Karpas-422 (cell line): ENCODE measurements at regions not wholly inside any gene's neighbourhood (a gene's known extent, or its start where the extent isn't known, plus 50 kb on each side); places are given as distances from the start of the nearest gene placed in this dataset.

ENCODE experiments used
- DNase-seq: peaks from one replicate; pipeline ENCODE4 v3.0.0-alpha.2; 2015
- H2AFZ ChIP-seq: fragments of 200-600 bp; sonication (generic); 2 replicates; pipeline ENCODE4 v1.6.1; 2014; ENCODE audit warnings: antibody characterized with exemption, low read length, mixed read lengths
- H3K27ac ChIP-seq: fragments of 200-600 bp; sonication (generic); 2 replicates; pipeline ENCODE4 v1.5.1; 2014; ENCODE audit warnings: mild to moderate bottlenecking, low read length, moderate library complexity
- H3K27me3 ChIP-seq: fragments of 200-600 bp; sonication (generic); 2 replicates; pipeline ENCODE4 v1.6.1; 2014; ENCODE audit warnings: low read length, mixed read lengths
- H3K36me3 ChIP-seq: fragments of 200-600 bp; sonication (generic); 2 replicates; pipeline ENCODE4 v1.6.1; 2014; ENCODE audit warnings: low read length, mixed read lengths; ENCODE audit not compliant: insufficient read depth
- H3K4me1 ChIP-seq: fragments of 200-600 bp; sonication (generic); 2 replicates; pipeline ENCODE4 v1.6.1; 2014; ENCODE audit warnings: mild to moderate bottlenecking, low read length, mixed read lengths
- H3K4me2 ChIP-seq: fragments of 200-600 bp; sonication (generic); 2 replicates; pipeline ENCODE4 v1.6.1; 2014; ENCODE audit warnings: low read length, low read depth, mild to moderate bottlenecking; ENCODE audit not compliant: poor library complexity, severe bottlenecking
- H3K4me3 ChIP-seq: fragments of 200-600 bp; sonication (generic); 2 replicates; pipeline ENCODE4 v1.5.1; 2014; ENCODE audit warnings: mild to moderate bottlenecking, antibody characterized with exemption, low read length, mixed read lengths
- H3K79me2 ChIP-seq: fragments of 200-600 bp; sonication (generic); 2 replicates; pipeline ENCODE4 v1.6.1; 2014; ENCODE audit warnings: mild to moderate bottlenecking, low read length, mixed read lengths
- H3K9ac ChIP-seq: fragments of 200-600 bp; sonication (generic); 2 replicates; pipeline ENCODE4 v1.6.0; 2014; ENCODE audit warnings: low read length
- H3K9me2 ChIP-seq: fragments of 200-600 bp; sonication (generic), shearing (Covaris generic); replicated peaks from 2 replicates; pipeline ENCODE4 v1.6.0; 2014; ENCODE audit warnings: mild to moderate bottlenecking, low read length, moderate library complexity; ENCODE audit not compliant: insufficient read depth
- H3K9me3 ChIP-seq: fragments of 300-700, 200-600 bp; sonication (generic); 2 replicates; pipeline ENCODE4 v1.6.1; 2014; ENCODE audit warnings: low read length, mixed read lengths
- H4K20me1 ChIP-seq: fragments of 200-600 bp; sonication (generic); 2 replicates; pipeline ENCODE4 v1.6.1; 2014; ENCODE audit warnings: mild to moderate bottlenecking, antibody characterized with exemption, low read length, low read depth; ENCODE audit not compliant: insufficient read depth

DNA sequence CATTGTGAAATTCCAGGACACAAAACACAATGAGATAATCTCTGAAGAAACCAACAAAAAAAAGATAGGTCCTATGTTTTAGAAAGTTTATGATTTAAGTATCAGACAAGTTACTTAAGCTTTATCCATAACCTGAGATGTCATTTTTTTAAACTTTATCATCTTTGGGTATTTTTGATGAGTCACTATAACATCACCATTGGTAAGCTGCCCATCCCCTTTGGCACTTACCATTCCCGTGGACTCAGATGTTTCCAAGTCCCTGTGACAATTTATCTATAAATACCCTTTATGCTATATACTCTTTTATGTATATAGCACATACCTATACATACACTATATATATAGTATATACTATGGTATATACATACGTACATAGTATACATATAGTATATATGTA, 198.9 kb upstream of the GEMIN8 start:
- H3K4me2 ChIP-seq: no peak overlapping the region
- H3K4me3 ChIP-seq: no peak overlapping the region
- H3K27ac ChIP-seq: no peak overlapping the region
- no peaks in the 10 kb centered on the region for H3K79me2 ChIP-seq
- H3K36me3 ChIP-seq: no peaks in the 10 kb centered on the region
- no peak overlapping the region for H3K9ac ChIP-seq
- H3K4me1 ChIP-seq: no peaks in the 10 kb centered on the region
- H3K27me3 ChIP-seq: no peaks in the 10 kb centered on the region
- H3K9me2 ChIP-seq: no peaks in the 10 kb centered on the region
- H4K20me1 ChIP-seq: no peaks in the 10 kb centered on the region
- DNase-seq: no peak
- no peak overlapping the region for H2AFZ ChIP-seq
- no peaks in the 10 kb centered on the region for H3K9me3 ChIP-seq

- Histone ChIP-seq H3K9me2 (no peaks in the 10 kb centered on the region), H4K20me1 (no peaks in the 10 kb centered on the region), H3K4me1 (no peaks in the 10 kb centered on the region), H3K9me3 (no peaks in the 10 kb centered on the region), H3K4me3 (no peak overlapping the region), H3K36me3 (no peaks in the 10 kb centered on the region), H3K27me3 (no peaks in the 10 kb centered on the region), H3K4me2 (no peak overlapping the region), H3K79me2 (no peaks in the 10 kb centered on the region), H3K27ac (no peak overlapping the region), H3K9ac (no peak overlapping the region), H2AFZ (no peak overlapping the region)
- no peak for DNase-seq
These were observed 190.8 kb upstream of the GEMIN8 start for GRCh38 chrX:14220386-14220944.

DNA sequence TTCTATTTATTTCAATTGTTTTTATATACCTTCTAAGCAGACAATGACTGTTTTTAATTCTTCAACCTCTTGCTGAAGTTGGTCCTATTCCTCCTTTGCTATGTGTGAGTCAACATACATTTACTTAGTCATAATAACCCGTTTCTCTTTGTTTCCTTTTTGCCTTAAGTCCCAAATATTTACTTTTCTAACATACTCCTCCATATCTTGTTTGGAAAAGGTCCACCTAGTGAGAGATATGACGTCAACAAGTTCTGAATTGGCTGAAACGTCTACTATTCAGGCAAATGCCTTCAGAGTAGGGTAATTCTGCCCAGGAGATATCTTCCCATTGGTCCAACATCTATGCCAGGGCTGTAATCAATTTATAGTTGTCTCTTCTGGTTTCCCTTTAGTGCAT, 179.3 kb upstream of the GEMIN8 start:
- no peaks in the 10 kb centered on the region for H3K79me2 ChIP-seq
- no peaks in the 10 kb centered on the region for H3K36me3 ChIP-seq
- H4K20me1 ChIP-seq: no peaks in the 10 kb centered on the region
- H2AFZ ChIP-seq: no peak overlapping the region
- no peak overlapping the region for H3K9ac ChIP-seq
- no peaks in the 10 kb centered on the region for H3K27me3 ChIP-seq
- no peak overlapping the region for H3K27ac ChIP-seq
- H3K9me3 ChIP-seq: no peaks in the 10 kb centered on the region
- H3K9me2 ChIP-seq: no peaks in the 10 kb centered on the region
- DNase-seq: no peak
- no peaks in the 10 kb centered on the region for H3K4me1 ChIP-seq
- no peak overlapping the region for H3K4me2 ChIP-seq
- H3K4me3 ChIP-seq: no peak overlapping the region

- Histone ChIP-seq H3K36me3 (no peaks in the 10 kb centered on the region), H2AFZ (no peak overlapping the region), H4K20me1 (no peaks in the 10 kb centered on the region), H3K4me3 (no peak overlapping the region), H3K27me3 (no peaks in the 10 kb centered on the region), H3K27ac (no peak overlapping the region), H3K9ac (no peak overlapping the region), H3K4me2 (no peak overlapping the region), H3K9me3 (no peaks in the 10 kb centered on the region), H3K4me1 (no peaks in the 10 kb centered on the region), H3K9me2 (no peaks in the 10 kb centered on the region), H3K79me2 (no peaks in the 10 kb centered on the region)
- DNase-seq: no peak
These were observed 165.0 kb upstream of the GEMIN8 start for GRCh38 chrX:14194711-14195110.

GRCh38 chrX:14193547-14193946, 163.9 kb upstream of the GEMIN8 start:
- no peaks in the 10 kb centered on the region for H3K9me2 ChIP-seq

DNA sequence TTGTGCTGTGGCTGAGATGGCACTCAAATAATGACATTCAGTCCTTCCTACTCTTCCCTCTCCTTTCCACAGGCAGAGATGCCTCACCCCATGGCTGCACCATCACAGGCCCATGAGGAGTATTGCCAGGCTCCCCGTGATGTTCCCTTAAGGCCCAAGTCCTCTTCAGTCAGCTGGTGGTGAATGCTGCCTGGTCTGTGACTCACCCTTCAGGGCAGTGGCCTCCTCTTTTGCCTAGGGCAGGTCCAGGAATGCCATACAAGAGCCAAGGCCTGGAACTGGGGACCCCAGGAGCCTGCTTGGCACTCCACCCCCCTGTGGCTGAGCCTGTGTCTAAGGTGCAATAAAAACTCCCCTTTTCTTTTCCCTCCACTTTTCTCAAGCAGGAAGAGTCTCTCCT, 144.2 kb upstream of the GEMIN8 start:
- H3K27ac ChIP-seq: no peak overlapping the region
- no peaks in the 10 kb centered on the region for H4K20me1 ChIP-seq
- no peak overlapping the region for H3K4me3 ChIP-seq
- H2AFZ ChIP-seq: no peak overlapping the region
- no peak overlapping the region for H3K4me2 ChIP-seq
- no peaks in the 10 kb centered on the region for H3K79me2 ChIP-seq
- no peak for DNase-seq
- no peaks in the 10 kb centered on the region for H3K9me2 ChIP-seq
- H3K36me3 ChIP-seq: no peaks in the 10 kb centered on the region
- H3K27me3 ChIP-seq: no peaks in the 10 kb centered on the region
- H3K9ac ChIP-seq: no peak overlapping the region
- no peaks in the 10 kb centered on the region for H3K9me3 ChIP-seq
- no peaks in the 10 kb centered on the region for H3K4me1 ChIP-seq

More at GRCh38 chrX:14193547-14193946, 163.9 kb upstream of the GEMIN8 start:
- DNase-seq: no peak
- Histone ChIP-seq H3K36me3 (no peaks in the 10 kb centered on the region), H2AFZ (no peak overlapping the region), H3K4me1 (no peaks in the 10 kb centered on the region), H3K27me3 (no peaks in the 10 kb centered on the region), H3K9me3 (no peaks in the 10 kb centered on the region), H3K27ac (no peak overlapping the region), H3K79me2 (no peaks in the 10 kb centered on the region), H3K4me2 (no peak overlapping the region), H3K4me3 (no peak overlapping the region), H4K20me1 (no peaks in the 10 kb centered on the region), H3K9ac (no peak overlapping the region)

DNA sequence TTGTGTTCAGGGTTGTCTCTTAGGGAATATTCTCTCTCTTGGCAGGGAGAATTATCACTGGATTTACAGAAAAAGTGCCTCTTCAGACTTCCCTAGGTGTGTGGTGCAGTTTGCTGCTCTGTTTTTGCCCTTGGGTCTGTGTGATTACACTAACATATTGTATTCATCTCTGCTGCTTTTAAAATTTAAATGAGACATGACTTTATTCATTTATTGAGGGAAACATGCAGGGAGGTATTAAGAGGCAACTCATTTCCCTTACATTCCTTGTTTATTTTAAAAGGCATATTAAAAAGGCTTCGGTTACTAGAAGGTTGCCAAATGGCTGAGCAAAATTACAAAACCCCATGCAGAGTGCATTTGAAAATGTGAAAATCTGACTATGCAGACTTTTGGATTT, 135.1 kb upstream of the GEMIN8 start:
- no peaks in the 10 kb centered on the region for H3K9me2 ChIP-seq
- no peaks in the 10 kb centered on the region for H3K9me3 ChIP-seq
- no peaks in the 10 kb centered on the region for H3K4me1 ChIP-seq
- H3K4me3 ChIP-seq: no peak overlapping the region
- no peak overlapping the region for H3K27ac ChIP-seq
- H3K36me3 ChIP-seq: no peaks in the 10 kb centered on the region
- H3K9ac ChIP-seq: no peak overlapping the region
- H3K79me2 ChIP-seq: no peaks in the 10 kb centered on the region
- no peak for DNase-seq
- H2AFZ ChIP-seq: no peak overlapping the region
- H3K4me2 ChIP-seq: no peak overlapping the region
- H4K20me1 ChIP-seq: no peaks in the 10 kb centered on the region
- H3K27me3 ChIP-seq: no peaks in the 10 kb centered on the region

GRCh38 chrX:14125462-14125861, 95.8 kb upstream of the GEMIN8 start:
- Histone ChIP-seq H3K9me2 (no peaks in the 10 kb centered on the region), H3K9me3 (no peaks in the 10 kb centered on the region), H3K4me1 (no peaks in the 10 kb centered on the region), H3K9ac (no peak overlapping the region), H2AFZ (no peak overlapping the region), H3K27me3 (no peaks in the 10 kb centered on the region), H3K27ac (no peak overlapping the region), H3K79me2 (no peaks in the 10 kb centered on the region), H4K20me1 (no peaks in the 10 kb centered on the region), H3K4me3 (no peak overlapping the region), H3K36me3 (no peaks in the 10 kb centered on the region), H3K4me2 (no peak overlapping the region)
- no peak for DNase-seq

DNA sequence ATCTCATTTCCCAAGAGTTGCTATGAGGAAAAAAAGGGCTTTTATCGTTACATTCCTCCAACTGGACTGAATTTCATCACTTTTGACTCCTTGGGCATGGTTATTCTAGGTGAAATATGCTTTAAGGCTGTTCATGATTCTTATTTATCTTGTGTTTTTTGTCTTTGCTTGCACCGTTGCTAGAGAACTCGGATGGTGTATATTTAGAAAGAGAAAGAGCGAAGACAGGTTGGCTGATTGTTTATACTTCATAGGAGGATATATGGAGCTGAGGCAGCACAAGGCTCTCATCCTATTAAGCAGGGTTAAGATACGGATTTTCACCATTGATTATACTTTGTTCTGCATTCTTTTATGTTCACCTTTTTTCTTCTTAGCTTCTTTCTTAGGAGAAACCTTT, 94.9 kb upstream of the GEMIN8 start:
- Histone ChIP-seq H3K79me2 (no peaks in the 10 kb centered on the region), H3K9me3 (no peaks in the 10 kb centered on the region), H3K9me2 (no peaks in the 10 kb centered on the region), H3K36me3 (no peaks in the 10 kb centered on the region), H2AFZ (no peak overlapping the region), H3K4me3 (no peak overlapping the region), H3K27me3 (no peaks in the 10 kb centered on the region), H3K4me1 (no peaks in the 10 kb centered on the region), H3K27ac (no peak overlapping the region), H3K9ac (no peak overlapping the region), H3K4me2 (no peak overlapping the region), H4K20me1 (no peaks in the 10 kb centered on the region)
- no peak for DNase-seq
